ENCODE measurements at regions not wholly inside any gene's neighbourhood (a gene's known extent, or its start where the extent isn't known, plus 50 kb on each side); places are given as distances from the start of the nearest gene placed in this dataset.

DNA sequence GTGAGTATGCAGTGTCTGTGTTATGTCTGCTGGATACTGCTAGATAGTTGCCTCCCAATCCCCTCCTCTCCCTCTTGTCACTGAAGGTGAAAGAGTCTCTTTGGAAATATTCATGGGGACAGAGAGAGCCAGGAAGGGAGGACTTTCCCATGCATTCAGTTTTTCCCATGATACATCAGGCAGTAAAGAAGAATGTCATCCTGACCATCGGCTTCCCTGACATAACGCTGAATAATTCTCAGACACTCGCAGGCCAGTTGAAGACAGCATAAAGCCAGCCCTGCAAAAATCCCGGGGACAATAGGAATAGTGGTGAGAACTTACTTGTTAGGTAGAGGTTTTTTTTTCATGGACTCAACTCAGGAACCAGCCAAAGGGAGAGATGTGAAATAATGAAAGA, 58.1 kb downstream of the KLF4 start:
- TF ChIP-seq, protein P1, sequence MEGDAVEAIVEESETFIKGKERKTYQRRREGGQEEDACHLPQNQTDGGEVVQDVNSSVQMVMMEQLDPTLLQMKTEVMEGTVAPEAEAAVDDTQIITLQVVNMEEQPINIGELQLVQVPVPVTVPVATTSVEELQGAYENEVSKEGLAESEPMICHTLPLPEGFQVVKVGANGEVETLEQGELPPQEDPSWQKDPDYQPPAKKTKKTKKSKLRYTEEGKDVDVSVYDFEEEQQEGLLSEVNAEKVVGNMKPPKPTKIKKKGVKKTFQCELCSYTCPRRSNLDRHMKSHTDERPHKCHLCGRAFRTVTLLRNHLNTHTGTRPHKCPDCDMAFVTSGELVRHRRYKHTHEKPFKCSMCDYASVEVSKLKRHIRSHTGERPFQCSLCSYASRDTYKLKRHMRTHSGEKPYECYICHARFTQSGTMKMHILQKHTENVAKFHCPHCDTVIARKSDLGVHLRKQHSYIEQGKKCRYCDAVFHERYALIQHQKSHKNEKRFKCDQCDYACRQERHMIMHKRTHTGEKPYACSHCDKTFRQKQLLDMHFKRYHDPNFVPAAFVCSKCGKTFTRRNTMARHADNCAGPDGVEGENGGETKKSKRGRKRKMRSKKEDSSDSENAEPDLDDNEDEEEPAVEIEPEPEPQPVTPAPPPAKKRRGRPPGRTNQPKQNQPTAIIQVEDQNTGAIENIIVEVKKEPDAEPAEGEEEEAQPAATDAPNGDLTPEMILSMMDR (IDR thresholded peaks at IDR 0.05): no peak
- TF ChIP-seq POLR2A (IDR thresholded peaks at IDR 0.05): no peak
